H1 (cell line): ENCODE measurements at regions not wholly inside any gene's neighbourhood (a gene's known extent, or its start where the extent isn't known, plus 50 kb on each side); places are given as distances from the start of the nearest gene placed in this dataset.

Source experiments
- CTCF ChIA-PET: fragments of 300-600 bp; sonication (Branson Sonifier 250); formaldehyde crosslinking; loops from one replicate; lab custom pipeline; 2021; ENCODE audit not compliant: partially characterized antibody; lab: Charles Lee
- POLR2A ChIA-PET: fragments of 300-600 bp; sonication (Branson Sonifier 250); formaldehyde crosslinking; loops from one replicate; lab custom pipeline; 2021; ENCODE audit warnings: inconsistent platforms; ENCODE audit not compliant: partially characterized antibody; lab: Charles Lee
- DNase-seq, 2 experiments: peaks; one replicate each; pipeline versions ENCODE4 v3.0.0 to v3.0.0-alpha.2; 2010 to 2022; ENCODE audit warnings: low spot score in 2 of 2, low read depth in 1 of 2, mixed read lengths in 1 of 2
- FAIRE-seq: peaks from 2 replicates; lab custom pipeline; 2011; peaks lifted over from hg19 to GRCh38; lab: Jason Lieb, UNC
- H2AFZ ChIP-seq: 2 replicates; pipeline ENCODE4 v1.8.1; 2012; ENCODE audit warnings: low read length, inconsistent platforms
- H2AK5ac ChIP-seq: 2 replicates; pipeline ENCODE4 v1.6.1; 2013; ENCODE audit warnings: low read depth, low read length
- H2BK120ac ChIP-seq: replicated peaks from 2 replicates; pipeline ENCODE3; 2013; ENCODE audit warnings: low read depth, low read length, inconsistent platforms
- H2BK12ac ChIP-seq: 2 replicates; pipeline ENCODE4 v1.6.1; 2013; ENCODE audit warnings: low read depth, low read length
- H2BK15ac ChIP-seq: 2 replicates; pipeline ENCODE4 v1.6.1; 2013; ENCODE audit warnings: low read length
- H2BK20ac ChIP-seq: 2 replicates; pipeline ENCODE4 v1.6.1; 2013; ENCODE audit warnings: low read length
- H2BK5ac ChIP-seq: 2 replicates; pipeline ENCODE4 v1.6.1; 2013; ENCODE audit warnings: low read depth, low read length
- H3K14ac ChIP-seq: 2 replicates; pipeline ENCODE4 v1.6.1; 2013; ENCODE audit warnings: inconsistent platforms; ENCODE audit not compliant: insufficient read length
- H3K18ac ChIP-seq: 2 replicates; pipeline ENCODE4 v1.6.1; 2013; ENCODE audit warnings: low read length; ENCODE audit errors: extremely low read depth
- H3K23ac ChIP-seq: 2 replicates; pipeline ENCODE4 v1.6.1; 2013; ENCODE audit warnings: inconsistent platforms; ENCODE audit not compliant: insufficient read length
- H3K23me2 ChIP-seq: 2 replicates; pipeline ENCODE4 v1.6.1; 2013; ENCODE audit warnings: low read depth, low read length
- H3K27ac ChIP-seq: 2 replicates; pipeline ENCODE4 v1.6.1; 2011; ENCODE audit warnings: low read depth, low read length, inconsistent platforms
- H3K27me3 ChIP-seq, 4 experiments: replicated peaks in 1 of 4; 1 replicate in 1 of 4; 2 replicates in 3 of 4; pipeline versions ENCODE4 v1.6.1 to v1.8.1; 2011 to 2013; ENCODE audit warnings: low read length in 3 of 4, mild to moderate bottlenecking in 3 of 4, inconsistent platforms in 2 of 4, mixed read lengths in 2 of 4, moderate library complexity in 1 of 4; ENCODE audit not compliant: control insufficient read depth in 3 of 4, insufficient read depth in 3 of 4; ENCODE audit errors: extremely low read depth in 1 of 4
- H3K36me3 ChIP-seq, 4 experiments: 2 replicates each; pipeline versions ENCODE4 v1.6.1 to v1.8.1; 2011 to 2013; ENCODE audit warnings: mild to moderate bottlenecking in 4 of 4, low read length in 3 of 4, moderate library complexity in 2 of 4, control low read depth in 1 of 4, inconsistent platforms in 1 of 4; ENCODE audit not compliant: insufficient read depth in 4 of 4, control insufficient read depth in 2 of 4
- H3K4ac ChIP-seq: replicated peaks from 2 replicates; pipeline ENCODE3; 2013; ENCODE audit warnings: low read length, low read depth, mixed read lengths, inconsistent platforms; ENCODE audit not compliant: insufficient read length
- H3K4me1 ChIP-seq, 4 experiments: replicated peaks in 1 of 4; 1 replicate in 1 of 4; 2 replicates in 3 of 4; pipeline versions ENCODE4 v1.6.1 to v1.8.1; 2011 to 2013; ENCODE audit warnings: low read length in 3 of 4, inconsistent platforms in 2 of 4, mixed read lengths in 1 of 4; ENCODE audit not compliant: insufficient read depth in 4 of 4, control insufficient read depth in 3 of 4
- H3K4me2 ChIP-seq, 2 experiments: 2 replicates each; pipeline versions ENCODE4 v1.6.1 to v1.8.1; 2011 to 2013; ENCODE audit warnings: low read depth in 2 of 2, low read length in 2 of 2, control low read depth in 1 of 2, inconsistent platforms in 1 of 2, mild to moderate bottlenecking in 1 of 2; ENCODE audit not compliant: insufficient read depth in 1 of 2
- H3K4me3 ChIP-seq, 4 experiments: fragments of 200-600, 300-600 bp in 1 of 4; sonication (generic), shearing (Covaris generic), sonication (Bioruptor Twin) in 1 of 4; 2 replicates each; pipeline versions ENCODE4 v1.5.1 to v1.8.1; 2011 to 2016; ENCODE audit warnings: low read length in 4 of 4, low read depth in 3 of 4, control low read depth in 2 of 4, inconsistent platforms in 2 of 4, mild to moderate bottlenecking in 2 of 4, mixed read lengths in 1 of 4, moderate library complexity in 1 of 4; ENCODE audit not compliant: insufficient read depth in 2 of 4; ENCODE audit errors: extremely low read depth in 1 of 4
- H3K56ac ChIP-seq: replicated peaks from 2 replicates; pipeline ENCODE3; 2013; ENCODE audit warnings: low read depth, mild to moderate bottlenecking, mixed read lengths, low read length, inconsistent platforms; ENCODE audit not compliant: insufficient read length
- H3K79me1 ChIP-seq: 2 replicates; pipeline ENCODE4 v1.6.1; 2013; ENCODE audit warnings: low read depth, low read length, control low read depth
- H3K79me2 ChIP-seq, 2 experiments: 2 replicates each; pipeline versions ENCODE4 v1.6.1 to v1.8.1; 2012 to 2013; ENCODE audit warnings: low read length in 2 of 2, mild to moderate bottlenecking in 2 of 2, inconsistent platforms in 1 of 2; ENCODE audit not compliant: insufficient read depth in 2 of 2, control insufficient read depth in 1 of 2
- H3K9ac ChIP-seq, 4 experiments: replicated peaks in 1 of 4; 1 replicate in 1 of 4; 2 replicates in 3 of 4; pipeline versions ENCODE4 v1.6.1 to v1.8.1; 2011 to 2013; ENCODE audit warnings: low read depth in 3 of 4, low read length in 3 of 4, control low read depth in 2 of 4, mild to moderate bottlenecking in 2 of 4, moderate library complexity in 2 of 4, inconsistent platforms in 1 of 4; ENCODE audit errors: extremely low read depth in 1 of 4
- H3K9me3 ChIP-seq, 2 experiments: 2 replicates each; pipeline versions ENCODE4 v1.6.1 to v1.8.1; 2012 to 2013; ENCODE audit warnings: mild to moderate bottlenecking in 2 of 2, moderate library complexity in 2 of 2, control low read depth in 1 of 2, inconsistent platforms in 1 of 2, low read depth in 1 of 2, low read length in 1 of 2, mixed read lengths in 1 of 2; ENCODE audit not compliant: insufficient read depth in 2 of 2
- H4K20me1 ChIP-seq, 2 experiments: replicated peaks in 1 of 2; 2 replicates each; pipeline versions ENCODE3 to v1.8.1; 2011 to 2013; ENCODE audit warnings: inconsistent platforms in 2 of 2, low read length in 2 of 2, mild to moderate bottlenecking in 1 of 2; ENCODE audit not compliant: insufficient read depth in 2 of 2, control insufficient read depth in 1 of 2
- H4K5ac ChIP-seq: 2 replicates; pipeline ENCODE4 v1.6.1; 2013; ENCODE audit warnings: low read length, low read depth, mixed read lengths, inconsistent platforms; ENCODE audit not compliant: insufficient read length
- H4K8ac ChIP-seq: 2 replicates; pipeline ENCODE4 v1.8.0; 2013; ENCODE audit warnings: mild to moderate bottlenecking, moderate library complexity, low read length, inconsistent platforms; ENCODE audit not compliant: insufficient read depth; ENCODE audit errors: extremely low read depth
- H4K91ac ChIP-seq: replicated peaks from 2 replicates; pipeline ENCODE3; 2013; ENCODE audit warnings: low read length, mixed read lengths, inconsistent platforms; ENCODE audit not compliant: insufficient read length
- CHD2 ChIP-seq: IDR thresholded peaks from 2 replicates; pipeline ENCODE4 v1.6.1; 2012; ENCODE audit warnings: low read length, improper control_type of control experiment
- RXRA ChIP-seq: IDR thresholded peaks from 2 replicates; pipeline ENCODE4 v1.6.1; 2011; ENCODE audit warnings: low read depth, mild to moderate bottlenecking, low read length, moderate library complexity; ENCODE audit not compliant: insufficient read depth
- WGBS, 2 experiments: shearing (Covaris generic) in 1 of 2; methylation state at CpG; one replicate each; pipeline versions ENCODE4 v1.1.6 to v1.1.7; 2013 to 2015; ENCODE audit warnings: low lambda C conversion rate in 2 of 2, mixed read lengths in 2 of 2, inconsistent platforms in 1 of 2, low coverage in 1 of 2, missing lambda C conversion rate in 1 of 2; ENCODE audit not compliant: insufficient replicate concordance in 2 of 2, insufficient coverage in 1 of 2, insufficient read length in 1 of 2; ENCODE audit errors: extremely low coverage in 1 of 2, missing lambda C conversion rate in 1 of 2; 5-methylcytosine and 5-hydroxymethylcytosine counted together

- Histone ChIP-seq H3K36me3 (no peaks in the 10 kb centered on the region), H3K23me2 (no peaks in the 10 kb centered on the region), H3K27me3 (no peaks in the 10 kb centered on the region), H3K9me3 (no peaks in the 10 kb centered on the region), H3K14ac (no peak overlapping the region), H4K20me1 (no peaks in the 10 kb centered on the region), H2AFZ (no peak overlapping the region), H4K91ac (no peak overlapping the region), H3K4me3 (no peak overlapping the region), H4K5ac (no peak overlapping the region), H2AK5ac (no peak overlapping the region), H2BK12ac (no peak overlapping the region), H2BK5ac (no peak overlapping the region), H2BK20ac (no peak overlapping the region), H3K79me2 (no peaks in the 10 kb centered on the region), H3K79me1 (no peaks in the 10 kb centered on the region), H4K8ac (no peak overlapping the region), H2BK15ac (no peak overlapping the region), H3K4me1 (no peaks in the 10 kb centered on the region), H3K27ac (no peak overlapping the region), H3K9ac (no peak overlapping the region), H3K56ac (no peak overlapping the region), H3K4me2 (no peak overlapping the region), H2BK120ac (no peak overlapping the region), H3K23ac (no peak overlapping the region), H3K4ac (no peak overlapping the region), H3K18ac (no peak overlapping the region)
- DNase-seq = no peak
- POLR2A ChIA-PET = no interaction called here
- 71% methylated on average over 3 of the region's 3 CpGs; no CpG with 5 or more reads in 1 of the 2 experiments for WGBS, 2 experiments
- CTCF ChIA-PET = interaction anchor here (0.9 kb wide), 2 partner anchors 14 to 309 kb away, joined by 3 to 5 read pairs; no protein-coding TSS in a partner anchor
- FAIRE-seq = no peak
- TF ChIP-seq RXRA = no peak
- no peak for TF ChIP-seq CHD2
Observed at GRCh38 chr12:68467514-68467913, 135.4 kb upstream of the MDM1 start.
